HepG2 (cell line): ENCODE measurements at regions not wholly inside any gene's neighbourhood (a gene's known extent, or its start where the extent isn't known, plus 50 kb on each side); places are given as distances from the start of the nearest gene placed in this dataset.

Experiments used
- ATAC-seq: fragments of 200-7000 bp; cut with Tn5 transposase; 3 replicates; pipeline ENCODE4 v1.9.1; 2020; ENCODE audit warnings: mild to moderate bottlenecking, moderate library complexity
- BruUV-seq: library from RNA; stranded (reverse); fragments of 400-500 nt; replicated peaks from 2 replicates; lab custom pipeline; 2021; lab: Mats Ljungman, UMichigan
- CTCF ChIA-PET: fragments of 300-600 bp; formaldehyde crosslinking; extraction: SDS; loops from one replicate; lab custom pipeline; 2021; ENCODE audit warnings: low total read pairs, inconsistent platforms, low intra/inter-chr PET ratio; lab: Yijun Ruan, JAX
- POLR2A ChIA-PET: fragments of 350-600 bp; sonication (Branson Sonifier 250); formaldehyde crosslinking; loops from one replicate; lab custom pipeline; 2020; ENCODE audit warnings: antibody characterized with exemption, inconsistent platforms; lab: Yijun Ruan, JAX
- DNase-seq: peaks from one replicate; pipeline ENCODE4 v3.0.0-alpha.2; 2015; ENCODE audit warnings: low spot score
- FAIRE-seq: peaks from 3 replicates; lab custom pipeline; 2011; peaks lifted over from hg19 to GRCh38; lab: Jason Lieb, UNC
- H2AFZ ChIP-seq: one replicate; pipeline ENCODE4 v1.6.1; 2011; ENCODE audit warnings: low read length, inconsistent platforms
- H3K27ac ChIP-seq: fragments of 300-600 bp; 3 replicates; pipeline ENCODE4 v1.8.0; 2011; ENCODE audit warnings: mixed run types, mild to moderate bottlenecking, mixed read lengths, low read length, inconsistent platforms; ENCODE audit not compliant: insufficient read depth; ENCODE audit errors: extremely low read length
- H3K27me3 ChIP-seq, 2 experiments: fragments of 200-600 bp in 1 of 2; 2 replicates in 1 of 2; 3 replicates in 1 of 2; pipeline versions ENCODE4 v1.6.0 to v1.8.0; 2011; ENCODE audit warnings: low read length in 2 of 2, mild to moderate bottlenecking in 2 of 2, moderate library complexity in 2 of 2, inconsistent platforms in 1 of 2; ENCODE audit not compliant: insufficient read depth in 2 of 2, control insufficient read depth in 1 of 2
- H3K36me3 ChIP-seq, 2 experiments: fragments of 200-600 bp in 1 of 2; replicated peaks in 1 of 2; 2 replicates in 1 of 2; 3 replicates in 1 of 2; pipeline versions ENCODE4 v1.5.1 to v1.8.0; 2011; ENCODE audit warnings: low read length in 2 of 2, inconsistent platforms in 1 of 2; ENCODE audit not compliant: insufficient read depth in 2 of 2, control insufficient read depth in 1 of 2
- H3K4me1 ChIP-seq: 2 replicates; pipeline ENCODE4 v1.5.1; 2012; ENCODE audit warnings: low read length, inconsistent platforms; ENCODE audit not compliant: insufficient read depth
- H3K4me2 ChIP-seq: 2 replicates; pipeline ENCODE4 v1.6.0; 2011; ENCODE audit warnings: low read depth, low read length, inconsistent platforms
- H3K4me3 ChIP-seq, 3 experiments: fragments of 200-600 bp in 1 of 3; sonication (generic), shearing (Covaris generic) in 1 of 3; replicated peaks in 1 of 3; 2 replicates each; pipeline ENCODE4 v1.5.1; 2011 to 2016; ENCODE audit warnings: low read length in 3 of 3, inconsistent platforms in 2 of 3, low read depth in 2 of 3, mild to moderate bottlenecking in 2 of 3, control low read depth in 1 of 3, mixed read lengths in 1 of 3; ENCODE audit not compliant: insufficient read depth in 1 of 3
- H3K79me2 ChIP-seq: one replicate; pipeline ENCODE4 v1.6.1; 2011; ENCODE audit warnings: low read length, inconsistent platforms; ENCODE audit not compliant: insufficient read depth
- H3K9ac ChIP-seq: 2 replicates; pipeline ENCODE4 v1.6.0; 2011; ENCODE audit warnings: mild to moderate bottlenecking, low read depth, low read length, inconsistent platforms; ENCODE audit not compliant: insufficient read depth
- H3K9me3 ChIP-seq: 2 replicates; pipeline ENCODE4 v1.5.1; 2012; ENCODE audit warnings: mild to moderate bottlenecking, low read length
- H4K20me1 ChIP-seq: 2 replicates; pipeline ENCODE4 v1.6.0; 2011; ENCODE audit warnings: inconsistent platforms, mild to moderate bottlenecking, low read length, moderate library complexity; ENCODE audit not compliant: insufficient read depth
- DMTF1 ChIP-seq: sonication (generic); formaldehyde crosslinking; IDR thresholded peaks from 2 replicates; pipeline ENCODE4 v1.4.0; 2020; ENCODE audit warnings: mild to moderate bottlenecking, missing genetic modification reagents
- FOXO1 ChIP-seq: sonication (generic); formaldehyde crosslinking; IDR thresholded peaks from 2 replicates; pipeline ENCODE4 v1.4.0; 2020; ENCODE audit warnings: missing genetic modification reagents
- MBD4 ChIP-seq: IDR thresholded peaks from 2 replicates; pipeline ENCODE4 v1.6.1; 2012; ENCODE audit warnings: low read length, inconsistent platforms, borderline replicate concordance
- NR1H2 ChIP-seq: sonication (generic); formaldehyde crosslinking; IDR thresholded peaks from 2 replicates; pipeline ENCODE4 v1.8.1; 2022; ENCODE audit warnings: low read depth, missing genetic modification reagents, borderline replicate concordance
- RBAK ChIP-seq: sonication (generic); formaldehyde crosslinking; IDR thresholded peaks from 2 replicates; pipeline ENCODE4 v1.5.1; 2020; ENCODE audit warnings: mild to moderate bottlenecking, missing genetic modification reagents
- TOPORS ChIP-seq: sonication (generic); formaldehyde crosslinking; IDR thresholded peaks from 2 replicates; pipeline ENCODE4 v1.8.0; 2023; ENCODE audit warnings: mild to moderate bottlenecking, missing genetic modification reagents
- WGBS: methylation state at CpG from one replicate; pipeline ENCODE4 v1.1.6; 2017; ENCODE audit warnings: low lambda C conversion rate; 5-methylcytosine and 5-hydroxymethylcytosine counted together
- in situ Hi-C: cut with HindIII; loops from 2 replicates; pipeline ENCODE4 v1.10.0; 2017; ENCODE audit warnings: low pct_unique_long_range_greater_than_20kb; ENCODE audit not compliant: extremely low pct_ligation_motif_present
- intact Hi-C: fragments of 100-400 bp; cut with micrococcal nuclease; formaldehyde crosslinking; loops from one replicate; pipeline ENCODE4 v1.10.0; 2022; ENCODE audit not compliant: unreplicated experiment
- TF ChIP-seq, protein P1 (sequence below): sonication (generic); formaldehyde crosslinking; IDR thresholded peaks from 2 replicates; pipeline ENCODE4 v1.5.0; 2020; ENCODE audit warnings: mild to moderate bottlenecking, missing genetic modification reagents, borderline replicate concordance

DNA sequence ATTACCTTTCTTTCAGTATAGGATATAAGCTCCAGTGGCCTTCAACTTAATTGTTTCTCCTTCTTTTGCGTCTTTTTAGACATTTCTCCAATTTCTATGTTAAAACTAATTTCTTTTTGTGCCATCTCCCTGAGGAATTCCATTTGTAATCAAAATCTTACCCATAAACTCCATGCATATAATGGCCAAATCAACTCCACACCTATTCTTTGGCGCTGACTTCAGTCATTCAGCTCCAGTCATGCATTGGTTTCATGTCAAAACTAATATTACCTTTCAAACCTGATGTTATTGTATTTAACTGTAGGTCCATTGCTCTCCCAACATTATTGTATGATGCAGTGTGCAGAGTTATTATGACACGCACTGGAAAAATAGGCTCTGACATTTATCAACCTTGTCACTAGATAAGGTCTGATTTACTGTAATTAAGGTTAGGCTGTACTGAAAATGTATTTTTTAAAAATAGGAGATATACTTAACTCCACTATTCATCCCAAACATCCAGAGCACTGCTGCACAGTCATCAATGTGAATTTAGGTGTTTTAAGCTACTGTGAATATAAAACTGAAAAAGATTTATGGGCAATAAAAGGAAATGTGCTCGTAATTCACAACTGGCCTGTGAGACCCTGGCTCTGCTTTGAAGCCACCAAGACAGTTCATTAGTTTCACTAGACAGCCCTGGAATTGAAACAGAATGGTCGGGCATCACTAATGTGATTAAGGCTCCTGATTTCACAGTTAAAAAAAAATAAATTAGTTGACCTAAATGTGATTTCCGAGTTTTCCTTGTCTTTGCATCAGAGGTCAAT is 180.6 kb upstream of the GRIA4 start:
- WGBS: 11% methylated on average over 6 of the region's 6 CpGs
- BruUV-seq: no TSS peak
- H4K20me1 ChIP-seq: no peaks in the 10 kb centered on the region
- H3K27ac ChIP-seq: no peak overlapping the region
- H3K4me1 ChIP-seq: no peaks in the 10 kb centered on the region
- CTCF ChIA-PET: no interaction called here
- in situ Hi-C loops: no loop called here
- H3K9me3 ChIP-seq: no peaks in the 10 kb centered on the region
- no peaks in the 10 kb centered on the region; a peak in 1 of 5 replicates for H3K27me3 ChIP-seq
- no peak overlapping the region for H3K4me2 ChIP-seq
- no peaks in the 10 kb centered on the region for H3K79me2 ChIP-seq
- DNase-seq: no peak
- no peak overlapping the region for H3K9ac ChIP-seq
- no peak for FAIRE-seq
- H3K4me3 ChIP-seq: no peak overlapping the region
- intact Hi-C loops: no loop called here
- ATAC-seq: no peak
- H3K36me3 ChIP-seq: no peaks in the 10 kb centered on the region
- H2AFZ ChIP-seq: no peak overlapping the region
- TF ChIP-seq, protein P1, sequence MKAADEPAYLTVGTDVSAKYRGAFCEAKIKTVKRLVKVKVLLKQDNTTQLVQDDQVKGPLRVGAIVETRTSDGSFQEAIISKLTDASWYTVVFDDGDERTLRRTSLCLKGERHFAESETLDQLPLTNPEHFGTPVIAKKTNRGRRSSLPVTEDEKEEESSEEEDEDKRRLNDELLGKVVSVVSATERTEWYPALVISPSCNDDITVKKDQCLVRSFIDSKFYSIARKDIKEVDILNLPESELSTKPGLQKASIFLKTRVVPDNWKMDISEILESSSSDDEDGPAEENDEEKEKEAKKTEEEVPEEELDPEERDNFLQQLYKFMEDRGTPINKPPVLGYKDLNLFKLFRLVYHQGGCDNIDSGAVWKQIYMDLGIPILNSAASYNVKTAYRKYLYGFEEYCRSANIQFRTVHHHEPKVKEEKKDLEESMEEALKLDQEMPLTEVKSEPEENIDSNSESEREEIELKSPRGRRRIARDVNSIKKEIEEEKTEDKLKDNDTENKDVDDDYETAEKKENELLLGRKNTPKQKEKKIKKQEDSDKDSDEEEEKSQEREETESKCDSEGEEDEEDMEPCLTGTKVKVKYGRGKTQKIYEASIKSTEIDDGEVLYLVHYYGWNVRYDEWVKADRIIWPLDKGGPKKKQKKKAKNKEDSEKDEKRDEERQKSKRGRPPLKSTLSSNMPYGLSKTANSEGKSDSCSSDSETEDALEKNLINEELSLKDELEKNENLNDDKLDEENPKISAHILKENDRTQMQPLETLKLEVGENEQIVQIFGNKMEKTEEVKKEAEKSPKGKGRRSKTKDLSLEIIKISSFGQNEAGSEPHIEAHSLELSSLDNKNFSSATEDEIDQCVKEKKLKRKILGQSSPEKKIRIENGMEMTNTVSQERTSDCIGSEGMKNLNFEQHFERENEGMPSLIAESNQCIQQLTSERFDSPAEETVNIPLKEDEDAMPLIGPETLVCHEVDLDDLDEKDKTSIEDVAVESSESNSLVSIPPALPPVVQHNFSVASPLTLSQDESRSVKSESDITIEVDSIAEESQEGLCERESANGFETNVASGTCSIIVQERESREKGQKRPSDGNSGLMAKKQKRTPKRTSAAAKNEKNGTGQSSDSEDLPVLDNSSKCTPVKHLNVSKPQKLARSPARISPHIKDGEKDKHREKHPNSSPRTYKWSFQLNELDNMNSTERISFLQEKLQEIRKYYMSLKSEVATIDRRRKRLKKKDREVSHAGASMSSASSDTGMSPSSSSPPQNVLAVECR (CRISPR knock-in tag): no peak
- TF ChIP-seq DMTF1 (CRISPR knock-in tag): no peak
- TF ChIP-seq RBAK (CRISPR knock-in tag): no peak
- TF ChIP-seq FOXO1 (CRISPR knock-in tag): no peak
- no peak for TF ChIP-seq NR1H2
- no peak for TF ChIP-seq MBD4
- TF ChIP-seq TOPORS (CRISPR knock-in tag): no peak
- TF ChIP-seq, all 625 proteins: peak for 0
- POLR2A ChIA-PET: no interaction called here
